HG03354 (cell line): ENCODE measurements at regions not wholly inside any gene's neighbourhood (a gene's known extent, or its start where the extent isn't known, plus 50 kb on each side); places are given as distances from the start of the nearest gene placed in this dataset.
"Not testable (repeated sequence)": the region's sequence is repeated elsewhere in the genome, so short reads cannot be mapped to it uniquely, and the experiment has no call there.

Experiments used
- ATAC-seq: cut with Tn5 transposase; IDR thresholded peaks from one replicate; pipeline ENCODE4 v1.9.1; 2021; ENCODE audit warnings: mild to moderate bottlenecking; ENCODE audit not compliant: unreplicated experiment, poor library complexity, severe bottlenecking

DNA sequence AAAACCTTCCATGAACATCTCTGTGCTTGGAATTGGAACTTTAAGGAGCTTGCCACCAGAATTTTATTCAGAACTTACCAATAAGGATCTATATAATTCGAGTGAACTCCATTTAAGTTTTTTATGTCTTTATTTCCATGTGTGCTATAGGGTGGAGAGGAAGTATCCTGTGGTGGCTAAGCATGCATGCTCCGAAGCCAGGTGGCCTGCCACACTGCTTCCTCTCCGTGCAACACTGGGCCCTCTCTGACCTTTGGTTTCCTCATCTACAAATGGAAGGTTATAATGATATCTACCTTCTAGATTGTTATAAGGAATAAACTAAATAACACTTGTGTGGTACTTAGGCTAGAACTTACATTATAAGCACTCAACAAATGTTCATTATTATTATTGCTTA lies 382.1 kb downstream of the PTPRC start:
- no peak for ATAC-seq

DNA sequence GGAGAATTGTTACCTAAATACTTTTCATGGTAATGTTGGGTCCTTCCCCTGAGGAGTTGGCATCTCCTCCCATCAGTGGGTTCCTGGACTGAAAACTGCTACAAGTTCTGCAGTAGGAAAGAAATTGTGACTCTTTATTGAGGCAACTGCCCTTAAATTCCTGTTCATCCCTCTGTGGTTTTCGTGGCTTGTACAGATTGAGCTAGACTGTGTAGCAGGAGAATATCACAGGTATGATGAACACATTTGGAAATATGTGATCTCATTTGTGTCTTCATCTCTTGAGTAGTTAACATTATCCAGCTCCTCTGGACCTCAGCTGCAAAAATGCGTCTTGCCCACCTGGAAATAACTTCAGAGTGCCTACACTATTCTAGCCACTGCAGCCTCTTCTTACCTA lies 390.6 kb downstream of the PTPRC start:
- ATAC-seq: no peak

DNA sequence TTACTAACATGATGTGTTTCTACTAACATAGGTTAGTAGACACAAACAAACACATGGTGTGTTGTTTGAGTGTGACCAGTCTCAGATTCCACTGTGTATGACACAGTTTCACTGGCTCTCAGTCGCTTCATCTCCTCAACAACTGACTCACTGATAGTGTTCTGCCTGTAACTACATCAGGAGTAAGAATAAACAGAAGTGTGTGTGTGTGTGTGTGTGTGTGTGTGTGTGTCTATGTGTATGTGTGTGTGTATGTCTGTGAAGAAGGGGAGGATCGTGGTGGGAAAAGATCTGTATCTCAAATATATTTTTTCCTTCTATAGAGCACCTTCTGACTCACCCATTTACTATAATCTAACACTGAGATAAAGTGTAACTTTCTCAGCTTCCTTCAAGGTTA lies 391.0 kb downstream of the PTPRC start:
- no peak for ATAC-seq

DNA sequence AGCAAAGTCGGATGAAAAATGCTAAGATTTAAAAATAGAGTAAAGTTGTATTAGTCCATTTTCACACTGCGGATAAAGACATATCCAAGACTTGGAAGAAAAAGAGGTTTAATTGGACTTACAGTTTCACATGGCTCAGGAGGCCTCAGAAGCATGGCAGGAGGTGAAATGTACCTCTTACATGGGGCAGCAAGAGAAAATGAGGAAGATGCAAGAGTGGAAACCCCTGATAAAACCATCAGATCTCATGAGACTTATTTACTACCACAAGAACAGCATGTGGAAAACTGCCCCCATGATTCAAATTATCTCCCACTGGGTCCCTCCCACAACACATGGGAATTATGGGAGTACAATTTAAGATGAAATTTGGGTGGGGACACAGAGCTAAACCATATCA lies 391.7 kb downstream of the PTPRC start:
- ATAC-seq: not testable (repeated sequence)

DNA sequence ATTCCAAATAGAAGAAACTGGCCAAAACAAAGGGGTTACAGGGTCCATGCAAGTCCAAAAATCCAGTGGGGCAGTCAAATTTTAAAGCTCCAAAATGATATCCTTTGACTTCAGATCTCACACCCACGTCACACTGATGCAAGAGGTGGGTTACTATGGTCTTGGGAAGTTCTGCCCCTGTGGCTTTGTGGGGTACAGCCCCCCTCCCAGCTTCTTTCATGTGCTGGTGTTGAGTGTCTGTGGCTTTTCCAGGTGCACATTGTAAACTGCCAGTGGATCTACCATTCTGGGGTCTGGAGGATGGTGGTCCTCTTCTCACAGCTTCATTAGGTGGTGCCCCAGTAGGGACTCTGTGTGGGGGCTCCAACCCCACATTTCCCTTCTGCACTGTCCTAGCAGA lies 392.3 kb downstream of the PTPRC start:
- ATAC-seq: not testable (repeated sequence)

DNA sequence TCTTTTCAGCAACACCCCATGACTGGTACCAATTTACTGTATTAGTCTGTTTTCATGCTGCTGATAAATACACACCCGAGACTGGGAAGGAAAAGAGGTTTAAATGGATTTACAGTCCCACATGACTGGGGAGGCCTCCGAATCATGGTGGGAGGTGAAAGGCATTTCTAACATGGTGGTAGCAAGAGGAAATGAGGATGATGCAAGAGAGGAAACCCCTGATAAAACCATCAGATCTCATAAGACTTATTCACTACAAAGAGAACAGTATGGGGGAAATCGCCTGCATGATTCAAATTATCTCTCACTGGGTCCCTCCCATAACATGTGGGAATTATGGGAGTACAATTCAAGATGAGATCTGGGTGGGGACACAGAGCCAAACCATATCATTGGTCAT lies 393.6 kb downstream of the PTPRC start:
- not testable (repeated sequence) for ATAC-seq

DNA sequence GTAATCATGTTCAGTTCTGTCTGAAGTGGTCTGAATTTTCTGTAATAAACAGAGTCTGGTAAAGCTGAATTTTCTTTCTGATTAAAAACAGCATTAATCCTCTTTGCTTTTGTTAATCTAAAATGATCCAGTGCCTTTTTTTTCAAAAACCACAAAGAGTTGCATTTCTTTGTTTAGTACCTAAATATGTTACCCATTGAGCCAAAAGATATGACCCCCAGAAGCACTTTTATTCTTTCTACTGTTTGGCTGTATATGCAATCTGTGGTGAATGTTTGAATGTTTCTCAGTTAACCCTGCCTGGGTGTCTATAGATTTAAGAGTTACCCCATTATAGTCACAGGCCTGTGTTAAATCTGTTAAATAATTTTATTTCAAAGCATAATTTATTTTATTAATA lies 394.8 kb downstream of the PTPRC start:
- no peak for ATAC-seq

DNA sequence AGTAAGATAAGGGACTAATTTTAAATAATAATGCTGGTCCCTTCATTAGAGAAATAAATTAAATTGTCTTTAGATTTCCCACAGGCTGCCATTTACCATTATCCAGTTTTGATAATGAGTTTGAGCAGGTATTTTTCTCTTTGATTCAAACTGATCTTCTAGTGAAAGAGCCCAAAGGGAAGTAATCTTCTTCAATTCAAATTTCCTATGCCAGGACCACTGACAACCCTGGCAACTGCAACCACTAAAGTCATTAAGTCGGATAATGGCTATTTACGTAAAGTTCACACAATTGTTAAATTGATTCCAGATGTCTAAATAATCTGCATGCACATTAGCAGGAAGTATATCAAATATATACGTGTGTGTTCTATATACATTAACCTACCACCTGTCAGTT lies 399.3 kb downstream of the PTPRC start:
- ATAC-seq: no peak

DNA sequence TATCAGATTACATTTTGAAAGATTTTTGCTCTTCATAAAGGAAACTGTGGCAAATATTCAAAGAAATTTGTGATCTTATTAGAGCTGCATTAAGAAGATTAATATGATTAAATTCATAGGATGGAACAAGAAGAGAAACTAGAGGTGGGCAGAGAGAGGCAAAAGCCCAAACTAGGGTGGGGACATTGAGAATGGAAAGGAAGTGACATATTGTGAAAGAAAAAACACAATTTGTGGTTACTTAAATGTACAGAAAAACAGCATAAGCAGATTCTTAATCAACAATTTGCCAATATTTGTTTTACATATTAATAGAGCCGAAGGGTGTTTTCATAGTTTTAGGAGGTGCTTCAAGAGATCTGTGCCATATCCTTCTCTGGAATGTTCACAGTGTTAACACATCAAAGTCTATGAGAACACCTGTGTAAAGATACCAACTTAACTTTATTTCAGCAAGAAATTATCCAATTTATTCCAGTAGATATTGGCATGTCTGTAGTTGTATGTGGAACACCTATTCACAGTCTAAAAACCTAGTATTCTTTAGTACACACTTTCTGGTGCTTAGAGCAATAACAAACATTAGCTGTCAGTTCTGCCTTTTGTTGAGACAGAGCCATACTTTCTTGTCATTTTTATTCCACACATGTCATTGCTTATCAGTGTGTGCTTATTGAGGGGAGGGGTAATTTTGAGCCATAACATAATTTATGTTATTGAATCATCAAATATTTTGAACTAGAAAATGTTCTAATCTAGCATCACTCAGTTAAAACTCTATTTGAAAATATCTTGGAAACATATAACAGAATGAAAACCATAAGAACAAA lies 401.5 kb downstream of the PTPRC start:
- no peak for ATAC-seq

DNA sequence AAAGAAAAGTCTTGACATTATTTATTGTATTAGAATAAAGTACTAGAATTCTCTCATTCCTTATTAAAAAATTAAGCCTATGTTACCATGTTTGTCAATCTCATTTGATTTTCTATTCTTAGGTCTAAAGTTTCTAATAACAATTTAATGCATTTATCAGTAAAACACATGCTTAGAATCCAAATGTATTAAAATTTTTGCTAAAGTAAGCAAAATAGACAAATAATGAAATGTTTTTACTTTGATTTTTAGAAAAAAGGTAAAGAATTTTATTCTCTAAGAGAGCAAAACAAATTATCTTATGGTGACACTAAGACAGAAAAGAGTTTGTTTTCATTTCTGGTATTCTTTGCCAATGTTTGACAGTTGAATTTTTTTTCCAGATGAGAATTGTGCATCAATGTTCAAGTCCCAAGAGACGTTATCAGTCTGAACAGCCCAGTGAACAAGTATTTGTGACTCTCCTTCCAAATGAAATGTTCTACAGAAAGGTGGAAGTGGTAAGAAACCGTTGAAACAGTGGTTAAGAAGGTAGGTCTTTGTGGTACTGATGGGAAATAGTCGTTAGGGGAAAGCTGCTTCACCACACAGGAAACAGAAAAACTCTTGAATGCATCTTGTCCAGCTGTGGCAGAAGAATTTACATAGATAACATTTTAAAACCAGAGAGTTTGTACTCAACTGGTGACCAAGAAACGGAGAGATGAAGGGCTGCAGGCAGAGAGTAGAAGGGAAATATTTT lies 402.5 kb downstream of the PTPRC start:
- ATAC-seq: peak; percentile 98

DNA sequence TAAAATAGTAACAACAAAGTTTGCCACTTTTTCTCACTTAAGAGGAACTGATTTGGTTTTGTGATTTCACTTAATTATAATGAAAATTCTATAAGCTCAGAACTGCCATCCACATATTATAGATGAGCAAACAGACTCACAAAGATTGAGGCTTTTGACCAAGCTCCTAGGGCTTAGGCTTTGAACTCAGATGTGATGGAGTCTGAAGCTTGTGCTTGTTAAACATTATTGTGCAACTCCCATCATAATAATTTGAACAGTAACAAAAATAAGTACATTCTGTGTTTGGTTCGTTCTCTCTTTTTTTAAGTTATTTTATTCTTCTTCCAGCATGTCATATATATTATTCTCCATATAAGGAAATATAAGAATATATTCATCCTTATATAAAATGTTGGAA lies 403.4 kb downstream of the PTPRC start:
- ATAC-seq: no peak

DNA sequence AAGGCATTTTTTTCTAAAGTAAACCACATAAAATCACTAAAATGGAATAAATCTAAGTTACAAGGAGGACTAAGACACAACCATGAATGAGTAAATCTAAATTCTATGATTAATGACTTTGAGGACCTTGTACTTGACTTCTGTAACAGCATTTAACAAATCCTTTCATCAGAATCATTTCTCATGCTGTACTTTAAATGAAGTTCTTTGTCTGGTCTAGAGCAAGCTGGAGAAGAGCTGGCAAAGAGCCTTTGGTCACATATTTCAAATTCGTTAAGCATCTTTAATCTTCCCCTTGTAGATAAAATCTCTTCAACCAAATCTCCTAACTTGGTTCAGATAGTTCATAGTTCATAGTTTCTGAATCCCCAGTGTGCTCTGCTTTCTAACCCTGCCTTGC lies 405.4 kb downstream of the PTPRC start:
- ATAC-seq: no peak

DNA sequence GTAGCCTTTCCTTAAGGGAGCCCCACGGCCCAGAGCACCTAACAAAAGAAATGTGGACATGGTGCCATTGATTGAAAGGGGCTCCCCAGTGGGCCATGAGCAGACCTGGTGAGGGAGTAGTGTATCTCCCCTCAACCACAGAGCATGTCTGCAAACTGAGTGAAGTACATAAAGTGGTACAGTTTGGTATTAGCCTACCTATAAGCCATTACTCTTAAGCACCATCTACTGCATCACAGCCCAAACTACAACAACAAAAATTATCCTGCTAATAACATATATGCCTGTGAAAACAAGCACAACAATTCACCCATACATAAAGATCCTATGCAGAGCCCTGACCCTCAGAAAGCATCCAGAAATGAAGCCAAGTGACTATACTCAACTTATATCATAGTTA lies 407.8 kb downstream of the PTPRC start:
- no peak for ATAC-seq

DNA sequence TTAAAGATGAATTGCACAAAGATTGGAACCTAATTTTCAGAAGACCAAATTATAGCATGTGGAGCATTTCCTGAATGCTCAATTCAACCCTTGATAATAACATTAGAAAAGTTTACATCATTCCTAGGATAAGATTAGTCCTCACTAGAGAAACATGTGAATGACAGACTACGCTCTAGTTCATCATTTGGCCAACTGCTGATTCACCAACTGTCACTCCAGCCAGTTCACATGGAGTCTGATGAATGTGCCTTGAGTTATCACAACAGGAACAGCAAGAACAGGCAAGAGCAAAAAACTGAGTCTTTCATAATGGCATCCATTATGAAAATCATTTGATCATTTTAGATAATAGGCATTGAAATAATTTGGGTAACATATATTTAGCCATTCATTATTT lies 415.9 kb downstream of the PTPRC start:
- ATAC-seq: no peak

DNA sequence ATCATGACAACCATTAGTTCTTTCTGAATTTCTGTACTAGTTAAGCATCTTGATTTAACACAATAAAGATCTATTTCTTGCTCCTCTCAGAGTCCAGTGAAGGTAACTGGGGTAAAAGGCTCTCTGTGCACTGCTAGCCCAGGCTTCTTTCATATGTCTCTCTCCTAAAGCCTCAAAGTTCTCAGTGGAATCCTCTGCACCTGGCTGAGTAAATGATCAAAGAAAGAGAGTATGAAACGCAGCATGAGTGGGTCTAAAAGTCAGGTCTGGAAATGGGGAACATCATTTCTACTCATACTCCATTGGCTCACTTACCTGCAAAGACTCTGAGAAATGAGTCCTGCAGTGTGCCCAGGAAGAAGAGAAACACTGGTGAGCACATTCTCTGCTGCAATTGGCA lies 418.5 kb downstream of the PTPRC start:
- ATAC-seq: no peak

DNA sequence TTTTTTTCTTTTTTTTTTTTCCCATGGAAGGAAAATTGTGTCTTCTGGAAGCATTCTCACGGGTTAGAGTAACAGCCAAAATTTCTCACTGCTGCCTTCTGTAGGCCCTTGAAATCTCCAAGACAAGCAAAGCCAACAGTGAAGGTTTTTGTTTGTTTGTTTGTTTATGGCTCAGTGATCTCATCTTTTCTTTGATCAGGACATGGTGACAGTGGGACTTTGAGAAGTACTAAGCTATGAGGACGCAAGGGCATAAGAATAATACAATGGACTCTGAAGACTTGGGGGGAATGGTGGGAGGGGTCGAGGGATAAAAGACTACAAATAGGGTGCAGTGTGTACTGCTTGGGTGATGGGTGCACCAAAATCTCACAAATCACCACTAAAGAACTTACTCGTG lies 419.4 kb downstream of the PTPRC start:
- ATAC-seq: no peak

DNA sequence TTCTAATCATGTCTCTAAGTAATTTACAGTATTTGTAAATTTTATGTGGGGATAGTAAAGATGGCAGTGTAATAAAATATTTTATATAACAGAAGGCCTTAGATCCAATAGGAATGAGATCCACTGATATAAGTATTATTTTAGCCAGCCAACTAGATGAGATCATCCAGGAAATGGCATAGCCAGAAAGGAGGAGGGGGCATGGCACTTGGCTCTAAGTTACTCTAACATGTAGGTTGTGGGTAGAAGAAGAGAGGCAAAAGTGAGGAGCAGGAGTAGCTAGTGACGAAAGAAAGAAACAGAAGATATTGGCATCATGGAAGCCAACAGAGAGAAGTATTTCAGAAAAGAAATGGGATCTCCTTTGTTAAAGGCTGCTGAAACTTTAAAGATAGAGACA lies 426.1 kb downstream of the PTPRC start:
- ATAC-seq: no peak

DNA sequence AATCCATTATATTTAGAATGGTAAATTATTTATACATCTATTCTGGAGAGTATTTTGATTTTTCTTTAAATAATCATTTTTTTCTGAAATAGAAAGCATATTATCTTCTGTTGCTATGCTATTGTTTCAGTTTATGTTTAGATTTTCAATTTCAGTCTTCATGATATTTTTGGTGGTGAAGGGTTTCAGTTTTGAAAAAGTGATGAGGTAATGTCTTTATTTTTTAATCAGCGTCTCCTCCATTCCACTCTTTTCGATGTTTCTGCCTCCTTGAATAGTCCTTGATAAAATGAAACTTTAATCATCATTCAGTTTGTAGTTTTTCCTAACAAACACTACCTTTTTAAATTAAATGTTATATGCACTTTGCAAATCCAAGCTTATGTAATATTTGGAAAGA lies 428.6 kb downstream of the PTPRC start:
- ATAC-seq: peak; percentile 89

DNA sequence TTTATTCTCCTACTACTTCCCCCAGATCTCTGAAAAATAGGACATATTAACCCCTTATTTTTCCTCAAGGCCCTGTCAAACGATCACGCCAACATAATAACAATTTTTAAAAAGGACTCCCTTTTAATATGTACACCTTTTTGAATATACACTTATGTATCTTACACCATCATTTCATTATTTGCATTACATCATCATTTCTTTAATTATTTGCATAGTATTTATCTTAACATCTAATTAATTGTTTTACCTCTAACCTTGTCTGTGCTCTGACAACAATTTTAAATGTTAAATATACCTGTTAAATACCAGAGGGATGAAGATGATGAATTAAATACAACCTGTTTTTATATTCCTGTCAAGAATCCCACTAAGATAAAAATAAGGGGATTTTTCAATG lies 432.2 kb downstream of the PTPRC start:
- no peak for ATAC-seq

DNA sequence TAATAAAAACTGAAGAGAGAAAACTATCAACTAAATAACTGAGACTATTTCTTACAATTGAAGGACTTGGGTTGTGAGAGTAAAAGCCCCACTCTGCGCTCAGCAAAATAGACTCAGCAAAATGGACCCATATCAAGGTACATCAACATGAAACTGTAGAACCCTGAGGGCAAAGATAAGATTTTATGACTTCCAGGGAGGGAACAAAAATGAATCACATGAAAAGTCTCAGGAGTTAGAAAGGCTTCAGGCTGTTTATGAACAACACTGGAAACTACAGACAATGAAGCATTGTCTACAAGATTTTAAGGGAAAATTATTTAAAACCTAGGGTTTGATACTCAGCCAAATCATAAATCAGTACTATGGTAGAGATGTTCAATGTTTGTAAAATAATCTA lies 434.3 kb downstream of the PTPRC start:
- no peak for ATAC-seq

DNA sequence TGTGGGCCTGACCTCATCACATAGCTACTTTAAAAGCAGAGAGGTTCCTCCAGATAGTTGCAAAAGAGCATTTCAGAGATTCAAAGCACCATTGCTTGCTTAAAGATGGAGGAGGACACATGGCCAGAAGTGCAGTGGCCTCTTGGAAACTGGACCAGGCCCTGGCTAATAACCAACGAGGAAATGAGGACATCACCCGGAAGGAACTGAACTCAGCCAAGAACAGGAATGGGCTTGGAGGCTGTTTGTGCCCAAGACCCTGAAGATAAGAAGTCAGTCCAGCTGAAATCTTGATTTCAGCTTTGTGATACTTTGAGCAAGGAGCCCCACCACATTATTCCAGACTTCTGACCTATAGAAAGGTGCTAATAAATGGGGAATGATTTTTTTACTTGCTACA lies 437.0 kb downstream of the PTPRC start:
- ATAC-seq: no peak
